Muscle layer of colon (tissue), 2 donors: ENCODE measurements at regions not wholly inside any gene's neighbourhood (a gene's known extent, or its start where the extent isn't known, plus 50 kb on each side); places are given as distances from the start of the nearest gene placed in this dataset.

Source experiments
- H3K27ac ChIP-seq: one replicate; pipeline ENCODE4 v1.7.0; 2013; ENCODE audit warnings: low read depth, mild to moderate bottlenecking, low read length, moderate library complexity
- H3K27me3 ChIP-seq, 2 donors: one replicate each; pipeline ENCODE4 v1.7.0; 2013; ENCODE audit warnings: low read length in 2 of 2, mild to moderate bottlenecking in 2 of 2; ENCODE audit not compliant: insufficient read depth in 2 of 2, control insufficient read depth in 1 of 2
- H3K36me3 ChIP-seq: one replicate; pipeline ENCODE4 v1.7.0; 2013; ENCODE audit warnings: mild to moderate bottlenecking, low read length; ENCODE audit not compliant: insufficient read depth
- H3K4me1 ChIP-seq: one replicate; pipeline ENCODE4 v1.7.0; 2013; ENCODE audit warnings: mild to moderate bottlenecking, low read length; ENCODE audit not compliant: insufficient read depth
- H3K4me3 ChIP-seq, 2 donors: one replicate each; pipeline ENCODE4 v1.7.0; 2013; ENCODE audit warnings: low read length in 2 of 2, low read depth in 1 of 2, mild to moderate bottlenecking in 1 of 2, moderate library complexity in 1 of 2
- H3K9ac ChIP-seq: one replicate; pipeline ENCODE4 v1.7.0; 2013; ENCODE audit warnings: low read length
- H3K9me3 ChIP-seq: one replicate; pipeline ENCODE4 v1.7.0; 2013; ENCODE audit warnings: mild to moderate bottlenecking, low read length
- donor health status: abdominal sarcoma.
- donor health status: Adenocarcinoma of cecum.

GRCh38 chr12:23186950-23187349, 562.0 kb downstream of the ETNK1 start:
- no peak overlapping the region for H3K27ac ChIP-seq
- no peak overlapping the region for H3K4me3 ChIP-seq
- H3K4me1 ChIP-seq: no peaks in the 10 kb centered on the region
- H3K36me3 ChIP-seq: no peaks in the 10 kb centered on the region
- no peaks in the 10 kb centered on the region for H3K27me3 ChIP-seq
- H3K9ac ChIP-seq: no peak overlapping the region
- no peaks in the 10 kb centered on the region for H3K9me3 ChIP-seq

- no peaks in the 10 kb centered on the region for H3K27me3 ChIP-seq
- H3K9me3 ChIP-seq: no peaks in the 10 kb centered on the region
- H3K36me3 ChIP-seq: no peaks in the 10 kb centered on the region
- no peak overlapping the region for H3K9ac ChIP-seq
- H3K4me3 ChIP-seq: no peak overlapping the region
- no peak overlapping the region for H3K27ac ChIP-seq
- H3K4me1 ChIP-seq: no peaks in the 10 kb centered on the region
Measured at GRCh38 chr12:23193552-23193951, 568.6 kb downstream of the ETNK1 start.

GRCh38 chr12:23197266-23197665, 572.3 kb downstream of the ETNK1 start:
- no peaks in the 10 kb centered on the region for H3K36me3 ChIP-seq
- no peak overlapping the region for H3K9ac ChIP-seq
- no peaks in the 10 kb centered on the region for H3K9me3 ChIP-seq
- H3K4me1 ChIP-seq: no peaks in the 10 kb centered on the region
- H3K27me3 ChIP-seq: no peaks in the 10 kb centered on the region
- no peak overlapping the region for H3K4me3 ChIP-seq
- no peak overlapping the region for H3K27ac ChIP-seq

- Histone ChIP-seq H3K9me3 (no peaks in the 10 kb centered on the region), H3K4me1 (no peaks in the 10 kb centered on the region), H3K4me3 (no peak overlapping the region), H3K27me3 (no peaks in the 10 kb centered on the region), H3K36me3 (no peaks in the 10 kb centered on the region), H3K27ac (no peak overlapping the region), H3K9ac (no peak overlapping the region)
Measured at GRCh38 chr12:23202728-23203127, 577.8 kb downstream of the ETNK1 start.

GRCh38 chr12:23204933-23205778, 580.2 kb downstream of the ETNK1 start:
- Histone ChIP-seq H3K27ac (no peak overlapping the region), H3K4me3 (no peak overlapping the region), H3K27me3 (no peaks in the 10 kb centered on the region), H3K9me3 (no peaks in the 10 kb centered on the region), H3K4me1 (no peaks in the 10 kb centered on the region), H3K36me3 (no peaks in the 10 kb centered on the region), H3K9ac (no peak overlapping the region)

- H3K4me3 ChIP-seq: no peak overlapping the region
- H3K27me3 ChIP-seq: no peaks in the 10 kb centered on the region
- no peaks in the 10 kb centered on the region for H3K9me3 ChIP-seq
- H3K4me1 ChIP-seq: no peaks in the 10 kb centered on the region
- H3K9ac ChIP-seq: no peak overlapping the region
- no peak overlapping the region for H3K27ac ChIP-seq
- no peaks in the 10 kb centered on the region for H3K36me3 ChIP-seq
Measured at GRCh38 chr12:23209793-23210192, 584.8 kb downstream of the ETNK1 start.

- no peak overlapping the region for H3K27ac ChIP-seq
- no peaks in the 10 kb centered on the region for H3K27me3 ChIP-seq
- H3K9me3 ChIP-seq: peaks cover 4% of the 10 kb centered on the region
- H3K4me1 ChIP-seq: no peaks in the 10 kb centered on the region
- no peak overlapping the region for H3K9ac ChIP-seq
- no peaks in the 10 kb centered on the region for H3K36me3 ChIP-seq
- no peak overlapping the region for H3K4me3 ChIP-seq
Measured at GRCh38 chr12:23210573-23210972, 585.6 kb downstream of the ETNK1 start.

GRCh38 chr12:23211384-23212320, 586.7 kb downstream of the ETNK1 start:
- H3K4me3 ChIP-seq: no peak overlapping the region
- no peaks in the 10 kb centered on the region for H3K27me3 ChIP-seq
- no peak overlapping the region for H3K27ac ChIP-seq
- no peaks in the 10 kb centered on the region for H3K4me1 ChIP-seq
- H3K36me3 ChIP-seq: no peaks in the 10 kb centered on the region
- no peak overlapping the region for H3K9ac ChIP-seq
- H3K9me3 ChIP-seq: peaks cover 14% of the 10 kb centered on the region

GRCh38 chr12:23217158-23217557, 592.2 kb downstream of the ETNK1 start:
- no peak overlapping the region for H3K27ac ChIP-seq
- H3K9me3 ChIP-seq: peaks cover 14% of the 10 kb centered on the region
- H3K4me1 ChIP-seq: no peaks in the 10 kb centered on the region
- no peaks in the 10 kb centered on the region for H3K36me3 ChIP-seq
- no peaks in the 10 kb centered on the region for H3K27me3 ChIP-seq
- no peak overlapping the region for H3K4me3 ChIP-seq
- no peak overlapping the region for H3K9ac ChIP-seq

GRCh38 chr12:23217667-23218066, 592.7 kb downstream of the ETNK1 start:
- no peaks in the 10 kb centered on the region for H3K4me1 ChIP-seq
- H3K9me3 ChIP-seq: peaks cover 14% of the 10 kb centered on the region
- no peak overlapping the region for H3K4me3 ChIP-seq
- H3K27me3 ChIP-seq: no peaks in the 10 kb centered on the region
- H3K27ac ChIP-seq: no peak overlapping the region
- H3K9ac ChIP-seq: no peak overlapping the region
- H3K36me3 ChIP-seq: no peaks in the 10 kb centered on the region

GRCh38 chr12:23221066-23221465, 596.1 kb downstream of the ETNK1 start:
- no peaks in the 10 kb centered on the region for H3K36me3 ChIP-seq
- peaks cover 5% of the 10 kb centered on the region for H3K9me3 ChIP-seq
- H3K9ac ChIP-seq: no peak overlapping the region
- H3K4me3 ChIP-seq: no peak overlapping the region
- no peak overlapping the region for H3K27ac ChIP-seq
- no peaks in the 10 kb centered on the region for H3K27me3 ChIP-seq
- no peaks in the 10 kb centered on the region for H3K4me1 ChIP-seq
